ENCODE measurements at regions not wholly inside any gene's neighbourhood (a gene's known extent, or its start where the extent isn't known, plus 50 kb on each side); places are given as distances from the start of the nearest gene placed in this dataset.

DNA sequence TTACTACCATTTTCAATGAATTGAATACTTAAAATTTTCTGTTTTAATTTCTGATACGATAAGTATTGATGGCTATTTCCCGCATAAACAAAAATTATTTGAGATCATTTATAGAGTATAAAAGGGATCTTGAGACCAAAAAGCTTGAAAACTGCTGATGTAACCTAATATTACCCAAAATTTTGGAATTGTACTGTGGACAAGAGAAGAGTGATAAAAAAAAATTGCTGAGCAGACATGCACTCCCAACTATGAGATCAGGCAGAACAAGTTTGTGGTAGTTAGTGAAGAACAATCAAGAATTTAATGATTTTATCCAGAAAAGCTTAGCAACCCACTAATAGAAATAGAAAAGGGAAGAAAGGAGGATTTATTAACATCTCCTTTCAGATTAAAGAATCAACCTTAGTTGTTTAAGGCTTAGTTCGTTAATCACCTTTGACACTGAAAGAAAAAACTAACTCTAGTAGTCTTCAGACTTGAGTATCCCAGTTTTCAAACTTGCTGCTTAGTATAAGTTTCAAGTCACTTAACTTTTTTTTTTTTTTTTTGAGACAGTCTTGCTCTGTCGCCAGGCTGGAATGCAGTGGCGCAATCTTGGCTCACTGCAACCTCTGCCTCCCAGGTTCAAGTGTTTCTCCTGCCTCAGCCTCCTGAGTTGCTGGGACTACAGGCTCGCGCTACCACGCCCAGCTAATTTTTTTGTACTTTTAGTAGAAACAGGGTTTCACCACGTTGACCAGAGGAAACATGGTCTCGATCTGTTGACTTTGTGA lies 50.6 kb upstream of the ZC3HAV1 start:
- POLR2A ChIA-PET, result no interaction called here
- CTCF ChIA-PET, result no interaction called here

DNA sequence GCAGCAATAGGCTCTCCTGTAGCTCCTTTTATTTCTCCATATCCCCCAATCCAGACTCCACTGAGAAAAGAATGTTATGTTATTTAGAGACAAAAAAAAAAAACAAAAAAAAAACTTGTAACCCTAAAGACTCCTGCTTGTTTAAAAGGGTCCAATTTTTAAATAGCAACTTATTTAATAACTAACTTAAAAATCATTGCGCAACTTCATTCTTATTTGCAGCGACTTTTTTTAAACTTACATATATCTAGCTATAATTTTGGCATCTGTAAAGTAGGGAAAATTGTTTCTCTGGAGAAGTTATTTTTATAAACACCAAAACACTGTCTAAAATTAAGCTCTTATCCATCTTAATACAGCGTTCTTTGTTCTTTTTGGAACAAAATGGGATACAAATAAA lies 59.0 kb upstream of the ZC3HAV1 start:
- ChIA-PET CTCF (interaction anchor here (0.6 kb wide), 1 partner anchor 16 kb away, joined by 3 read pairs; no protein-coding TSS in a partner anchor), POLR2A (no interaction called here)

DNA sequence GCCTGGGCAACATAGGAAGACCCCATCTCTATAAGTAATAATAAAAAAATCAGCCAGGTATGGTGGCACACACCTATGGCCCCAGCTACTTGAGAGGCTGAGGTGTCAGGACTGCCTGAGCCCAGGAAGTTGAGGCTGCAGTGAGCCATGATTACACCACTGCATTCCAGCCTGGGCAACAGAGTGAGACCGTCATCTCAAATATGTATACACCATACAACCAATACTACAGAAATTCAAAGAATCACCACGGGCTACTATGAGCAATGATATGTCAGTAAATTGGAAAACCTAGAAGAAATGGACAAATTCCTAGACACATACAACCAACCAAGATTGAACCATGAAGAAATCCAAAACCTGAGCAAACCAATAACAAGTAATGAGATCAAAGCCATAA lies 60.3 kb upstream of the ZC3HAV1 start:
- CTCF ChIA-PET, result no interaction called here
- POLR2A ChIA-PET, result no interaction called here

DNA sequence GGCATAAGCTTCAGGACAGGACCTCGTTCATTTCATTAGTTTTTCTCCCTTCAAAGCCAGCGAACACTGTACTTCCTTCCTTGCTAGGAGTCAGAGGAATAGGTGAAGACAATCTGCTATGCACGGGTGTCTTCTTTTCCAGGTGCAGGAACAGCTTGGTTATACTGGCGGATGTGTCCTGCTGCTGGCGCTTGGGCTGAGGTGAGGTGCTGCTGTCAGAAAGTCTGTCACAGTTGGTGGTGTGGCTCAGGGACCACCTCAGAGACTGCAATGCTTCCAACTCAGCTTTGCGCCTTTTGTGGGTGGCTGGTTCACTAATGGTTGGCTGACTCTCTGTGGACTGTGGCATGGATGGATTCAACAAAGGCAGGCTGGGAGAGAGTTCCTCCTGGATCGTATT lies 58.3 kb upstream of the UBN2 start:
- CTCF ChIA-PET, result interaction anchor here (0.7 kb wide), 1 partner anchor 163 kb away, joined by 4 read pairs; no protein-coding TSS in a partner anchor
- POLR2A ChIA-PET, result no interaction called here

DNA sequence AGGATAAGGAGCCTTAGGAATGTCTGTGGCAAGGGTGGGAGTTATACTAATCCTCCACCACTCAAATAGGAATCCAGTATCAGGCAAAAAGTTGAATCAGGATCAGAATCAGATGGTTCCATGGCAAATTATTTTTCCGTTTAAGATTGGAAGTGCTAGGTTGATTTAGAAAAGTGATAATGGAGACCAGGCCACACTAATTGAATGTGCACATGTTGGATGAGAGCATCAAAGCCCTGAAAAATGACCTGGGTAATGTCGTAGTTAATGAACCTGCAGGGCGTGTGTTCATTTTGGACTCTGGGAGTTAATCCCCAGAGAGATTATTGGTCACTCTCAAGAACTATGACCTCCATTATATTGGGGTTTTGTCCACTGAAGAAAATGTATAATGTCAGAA lies 53.3 kb upstream of the UBN2 start:
- ChIA-PET CTCF (no interaction called here), POLR2A (no interaction called here)

DNA sequence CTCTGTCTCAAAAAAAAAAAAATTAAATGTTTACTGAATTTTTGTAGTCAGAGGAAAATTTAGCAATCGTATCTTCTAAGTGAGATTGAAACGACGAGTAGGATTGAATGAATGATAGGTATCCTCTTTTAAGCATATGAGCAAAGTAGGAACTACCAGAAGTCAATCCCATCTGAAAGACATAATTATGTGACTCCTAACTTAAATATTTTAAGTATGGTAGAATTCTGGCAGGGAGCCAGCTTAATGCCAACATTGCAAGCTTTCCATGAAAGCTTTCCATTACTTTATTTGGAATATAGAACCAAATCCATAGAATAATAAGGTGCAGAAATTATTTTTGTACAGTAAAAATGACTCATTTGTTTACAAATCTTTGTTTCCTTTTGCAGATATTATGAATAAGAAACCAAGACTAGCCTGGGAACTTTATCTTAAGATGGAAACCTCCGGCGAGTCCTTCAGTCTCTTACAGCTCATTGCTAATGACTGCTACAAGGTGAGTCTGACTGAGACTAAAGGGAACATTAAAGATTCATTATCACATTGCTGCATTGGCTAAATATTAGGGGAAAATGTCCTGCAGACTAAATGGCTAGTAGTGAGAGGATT lies 50.2 kb upstream of the UBN2 start:
- CTCF ChIA-PET, result no interaction called here

More for the DNA sequence above, 50.2 kb upstream of the UBN2 start:
- POLR2A ChIA-PET, result no interaction called here
